ENCODE measurements at regions not wholly inside any gene's neighbourhood (a gene's known extent, or its start where the extent isn't known, plus 50 kb on each side); places are given as distances from the start of the nearest gene placed in this dataset.

DNA sequence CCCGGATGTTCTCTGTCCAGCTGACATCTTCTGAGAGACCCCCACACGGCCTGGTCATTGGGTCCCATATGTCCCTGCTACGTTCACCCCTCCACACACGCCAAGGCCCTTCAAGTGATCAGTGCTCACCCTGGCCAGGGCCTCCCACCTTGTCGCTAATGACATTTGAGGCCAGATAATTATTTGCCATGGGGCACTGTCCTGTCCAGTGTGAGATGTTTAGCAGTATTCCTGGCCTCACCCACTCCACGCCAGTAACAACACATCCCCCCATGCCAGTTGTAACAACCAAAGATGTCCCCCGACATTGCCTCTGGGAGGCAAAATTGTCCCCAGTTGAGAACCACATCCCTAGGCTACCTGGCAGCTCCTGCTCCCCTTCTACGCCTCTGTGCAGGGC, 49.9 kb upstream of the NANOS1 start:
- Mint-ChIP-seq H3K27ac (no peak overlapping the region), H3K36me3 (ENCODE audit: low read depth) (no peaks in the 10 kb centered on the region), H3K9me3 (peaks cover 17% of the 10 kb centered on the region), H3K4me3 (no peak overlapping the region), H3K27me3 (ENCODE audit: low read depth) (peaks cover 12% of the 10 kb centered on the region), H3K4me1 (peaks cover 5% of the 10 kb centered on the region)
- TF ChIP-seq CTCF (IDR thresholded peaks at IDR 0.05; ENCODE audit: unreplicated experiment in 3 of 3): no peak
